Stomach (tissue), 8 donors: ENCODE measurements at regions not wholly inside any gene's neighbourhood (a gene's known extent, or its start where the extent isn't known, plus 50 kb on each side); places are given as distances from the start of the nearest gene placed in this dataset.

ENCODE experiments used
- DNase-seq, 2 donors: peaks; one replicate each; pipeline versions ENCODE4 v3.0.0 to v3.0.0-alpha.2; 2013 to 2019
- H3K27ac ChIP-seq, 5 donors: fragments of 200-600 bp in 4 of 5; sonication (generic) in 4 of 5; one replicate each; pipeline ENCODE4 v1.5.1; 2013 to 2019; ENCODE audit warnings: mild to moderate bottlenecking in 1 of 5, moderate library complexity in 1 of 5
- H3K27me3 ChIP-seq, 3 donors: fragments of 200-600 bp; sonication (generic); one replicate each; pipeline ENCODE4 v1.5.1; 2017 to 2019; ENCODE audit warnings: mixed run types in 1 of 3
- H3K36me3 ChIP-seq, 4 donors: fragments of 200-600 bp; sonication (generic); 1 replicate in 3 of 4; 2 replicates in 1 of 4; pipeline ENCODE4 v1.5.1; 2016 to 2019
- H3K4me1 ChIP-seq, 4 donors: fragments of 200-600 bp; sonication (generic); one replicate each; pipeline ENCODE4 v1.5.1; 2016 to 2019
- H3K4me3 ChIP-seq, 4 donors: fragments of 200-600 bp; sonication (generic) in 3 of 4; one replicate each; pipeline ENCODE4 v1.5.1; 2016 to 2019; ENCODE audit warnings: mild to moderate bottlenecking in 1 of 4
- H3K9me3 ChIP-seq, 4 donors: fragments of 200-600 bp; sonication (generic); one replicate each; pipeline ENCODE4 v1.5.1; 2016 to 2019
- CTCF ChIP-seq, 7 experiments: fragments of 450-650 bp in 4 of 7; fragments of 200-600 bp in 3 of 7; sonication (generic) in 3 of 7; IDR thresholded peaks; one replicate each; pipeline ENCODE4 v1.5.1; 2016 to 2019; ENCODE audit warnings: antibody characterized with exemption in 7 of 7, control low read depth in 2 of 7, mild to moderate bottlenecking in 1 of 7
- EP300 ChIP-seq: sonication (generic); formaldehyde crosslinking; IDR thresholded peaks from one replicate; pipeline ENCODE4 v1.6.1; 2017; ENCODE audit warnings: antibody characterized with exemption
- POLR2A ChIP-seq, 4 donors: fragments of 450-650 bp; IDR thresholded peaks; one replicate each; pipeline ENCODE4 v1.6.1; 2016; ENCODE audit warnings: antibody characterized with exemption in 4 of 4, control low read depth in 2 of 4, mild to moderate bottlenecking in 1 of 4, moderate library complexity in 1 of 4
- POLR2AphosphoS5 ChIP-seq, 3 donors: sonication (generic); formaldehyde crosslinking; IDR thresholded peaks; one replicate each; pipeline ENCODE4 v1.6.1; 2016; ENCODE audit warnings: antibody characterized with exemption in 3 of 3
- WGBS, 5 donors: extraction: QIAGEN DNeasy Blood & Tissue Kit in 3 of 5; methylation state at CpG; one replicate each; pipeline versions ENCODE4 v1.1.5 to v1.1.7; 2013 to 2018; 5-methylcytosine and 5-hydroxymethylcytosine counted together
- intact Hi-C: fragments of 100-400 bp; cut with DNase I; formaldehyde crosslinking; loops from one replicate; pipeline ENCODE4 v1.15.1; 2023; ENCODE audit warnings: low total_unique reads
- donor health status: healthy with polysubstance abuse.
- donor health status: Bipolar disorder and iron deficiency.
- donor health status: healthy.

DNA sequence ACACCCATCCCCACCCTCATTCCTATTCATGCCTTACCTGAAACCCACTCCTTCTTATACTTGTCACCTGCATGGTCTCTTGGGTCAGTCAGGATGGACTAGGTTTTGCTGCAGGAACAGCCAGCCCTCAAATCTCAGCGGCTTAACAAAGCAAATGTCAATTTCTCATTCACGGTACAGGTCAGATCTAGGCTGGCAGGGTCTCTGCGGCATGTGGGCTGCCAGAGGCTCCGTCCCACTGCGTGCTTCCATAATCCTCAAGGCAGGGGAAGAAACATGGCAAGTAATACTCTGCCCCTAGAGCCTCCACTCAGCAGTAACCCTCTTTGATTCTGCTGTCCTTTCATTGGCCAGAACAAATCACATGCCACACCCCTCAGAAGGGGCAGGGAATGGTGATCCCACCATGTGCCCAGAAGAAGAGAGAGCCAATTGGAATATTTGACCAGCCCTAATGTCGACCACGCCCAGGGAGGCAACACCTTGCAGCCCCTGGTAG is 114.9 kb upstream of the ZMIZ1 start:
- TF ChIP-seq POLR2AphosphoS5 (IDR thresholded peaks at IDR 0.05) (no peak), EP300 (no peak), CTCF (IDR thresholded peaks at IDR 0.05) (no peak), POLR2A (IDR thresholded peaks at IDR 0.05) (no peak)
- intact Hi-C loops: no loop called here
- Histone ChIP-seq H3K4me1 (peaks cover 0 to 14% (median 8%) of the 10 kb centered on the region in 4 donors), H3K36me3 (no peaks in the 10 kb centered on the region), H3K27ac (no peak overlapping the region), H3K9me3 (no peaks in the 10 kb centered on the region), H3K4me3 (no peak overlapping the region), H3K27me3 (no peaks in the 10 kb centered on the region)
- 92 to 97% (median 94%) methylated on average over 7 of the region's 7 CpGs for WGBS, 5 donors
- DNase-seq: no peak

DNA sequence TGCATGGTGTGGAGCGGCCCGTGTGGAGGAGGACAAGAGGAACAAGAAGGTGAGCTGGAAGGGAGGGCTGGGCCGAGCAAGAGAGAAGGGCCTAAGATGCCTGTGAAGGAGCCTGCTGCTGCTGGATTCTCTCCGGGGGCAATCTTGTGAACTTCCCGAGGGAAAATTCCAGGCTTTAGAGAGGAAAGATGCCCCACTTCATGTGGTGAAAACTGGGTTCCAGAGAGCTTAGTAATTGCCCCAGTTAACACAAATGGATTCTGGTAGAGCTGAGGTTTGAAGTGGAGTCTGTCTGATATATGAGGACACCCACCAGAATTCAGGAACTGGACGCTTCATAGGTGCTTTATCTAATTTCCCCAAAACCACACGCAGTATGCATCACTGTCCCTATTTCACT is 114.1 kb upstream of the ZMIZ1 start:
- intact Hi-C loops: no loop called here
- Histone ChIP-seq H3K4me3 (no peak overlapping the region), H3K36me3 (no peaks in the 10 kb centered on the region), H3K4me1 (peaks cover 0 to 14% (median 11%) of the 10 kb centered on the region in 4 donors), H3K27ac (no peak overlapping the region), H3K27me3 (no peaks in the 10 kb centered on the region), H3K9me3 (no peaks in the 10 kb centered on the region)
- DNase-seq: no peak
- WGBS, 5 donors: 93 to 96% (median 94%) methylated on average over 7 of the region's 7 CpGs
- no peak for TF ChIP-seq CTCF (IDR thresholded peaks at IDR 0.05)
- no peak for TF ChIP-seq POLR2A (IDR thresholded peaks at IDR 0.05)
- no peak for TF ChIP-seq EP300
- TF ChIP-seq POLR2AphosphoS5 (IDR thresholded peaks at IDR 0.05): no peak

DNA sequence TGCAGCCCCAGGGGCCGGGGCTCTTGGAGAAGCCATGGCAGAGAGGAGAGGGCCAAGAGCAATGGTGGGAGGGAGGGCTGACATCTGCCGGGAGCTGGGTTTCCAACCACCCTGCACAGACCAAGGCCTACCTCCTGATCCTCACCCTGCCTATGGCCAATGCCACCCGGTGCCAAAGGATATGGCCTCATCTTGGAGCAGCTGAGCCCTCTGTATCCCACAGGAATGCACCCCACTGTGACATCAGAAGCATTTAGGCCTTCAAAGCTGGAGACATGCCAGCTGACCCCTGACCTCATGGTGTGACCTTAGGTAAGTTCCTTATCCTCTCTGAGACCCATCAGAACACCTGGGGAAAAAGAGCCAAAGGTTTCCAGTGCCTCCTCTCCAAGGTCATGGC is 113.6 kb upstream of the ZMIZ1 start:
- no peak for TF ChIP-seq POLR2AphosphoS5 (IDR thresholded peaks at IDR 0.05)
- TF ChIP-seq CTCF (IDR thresholded peaks at IDR 0.05): no peak
- TF ChIP-seq POLR2A (IDR thresholded peaks at IDR 0.05): no peak
- no peak for TF ChIP-seq EP300
- WGBS, 5 donors: 87 to 98% (median 93%) methylated on average over 3 of the region's 3 CpGs
- no peak for DNase-seq
- H3K9me3 ChIP-seq: no peaks in the 10 kb centered on the region
- H3K27ac ChIP-seq: no peak overlapping the region
- no peak overlapping the region for H3K4me3 ChIP-seq
- H3K27me3 ChIP-seq: no peaks in the 10 kb centered on the region
- H3K4me1 ChIP-seq: peaks cover 0 to 16% (median 13%) of the 10 kb centered on the region in 4 donors
- no peaks in the 10 kb centered on the region for H3K36me3 ChIP-seq
- intact Hi-C loops: no loop called here

DNA sequence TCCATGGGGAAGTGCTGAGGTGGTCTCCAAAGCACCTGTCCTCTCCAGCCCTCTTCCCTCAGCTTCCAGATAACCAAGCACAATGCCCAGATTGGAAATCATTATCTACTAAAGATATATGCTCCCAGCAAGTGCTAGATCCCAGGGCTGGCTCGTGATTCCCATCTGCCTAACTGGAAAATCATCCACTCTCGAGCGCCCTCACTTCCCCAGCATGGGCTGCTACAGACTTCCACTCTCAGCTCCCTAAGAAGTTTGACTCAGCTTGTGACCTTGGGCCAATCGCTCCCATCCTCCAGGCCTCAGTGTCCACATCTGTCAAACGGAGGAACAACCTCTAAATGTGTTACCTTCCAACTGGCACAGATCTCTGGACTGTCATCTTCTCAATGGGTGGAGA is 112.4 kb upstream of the ZMIZ1 start:
- WGBS, 5 donors: 83 to 93% (median 89%) methylated on average over 5 of the region's 5 CpGs

More for the DNA sequence above, 112.4 kb upstream of the ZMIZ1 start:
- Histone ChIP-seq H3K36me3 (no peaks in the 10 kb centered on the region), H3K27me3 (no peaks in the 10 kb centered on the region), H3K9me3 (no peaks in the 10 kb centered on the region), H3K27ac (no peak overlapping the region), H3K4me1 (peaks cover 0 to 26% (median 20%) of the 10 kb centered on the region in 4 donors), H3K4me3 (no peak overlapping the region)
- intact Hi-C loops: no loop called here
- DNase-seq: no peak
- TF ChIP-seq CTCF (IDR thresholded peaks at IDR 0.05) (no peak), EP300 (no peak), POLR2AphosphoS5 (IDR thresholded peaks at IDR 0.05) (no peak), POLR2A (IDR thresholded peaks at IDR 0.05) (no peak)
